GM19468 (cell line): ENCODE measurements at regions not wholly inside any gene's neighbourhood (a gene's known extent, or its start where the extent isn't known, plus 50 kb on each side); places are given as distances from the start of the nearest gene placed in this dataset.

Source experiments
- ATAC-seq: cut with Tn5 transposase; IDR thresholded peaks from one replicate; pipeline ENCODE4 v1.9.1; 2021; ENCODE audit warnings: mild to moderate bottlenecking, moderate library complexity, moderate number of reproducible peaks; ENCODE audit not compliant: unreplicated experiment; ENCODE audit errors: extremely low read depth

GRCh38 chr3:154062513-154062912, 58.7 kb upstream of the ARHGEF26 start:
- ATAC-seq = no peak

DNA sequence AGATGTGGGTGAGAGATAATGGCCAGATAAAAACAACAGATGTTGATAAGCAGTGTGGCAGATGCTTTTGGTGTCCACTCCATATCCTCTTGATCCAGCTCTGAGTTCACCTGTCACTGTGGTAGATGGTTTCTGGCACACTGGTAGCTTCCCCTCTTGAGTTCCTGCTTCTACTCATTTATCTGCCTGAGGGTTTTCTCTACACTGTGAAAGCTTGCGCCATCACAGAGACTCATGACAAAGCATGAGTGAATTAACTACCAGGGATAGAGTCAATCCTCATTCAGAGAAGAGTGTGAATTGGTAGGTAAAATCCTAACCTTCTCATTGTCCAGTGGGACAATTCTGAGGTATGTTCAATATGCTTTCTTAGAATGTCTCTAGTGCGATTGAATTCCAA, 50.0 kb upstream of the ARHGEF26 start:
- ATAC-seq = no peak
